ENCODE measurements at regions not wholly inside any gene's neighbourhood (a gene's known extent, or its start where the extent isn't known, plus 50 kb on each side); places are given as distances from the start of the nearest gene placed in this dataset.
"Not testable (repeated sequence)": the region's sequence is repeated elsewhere in the genome, so short reads cannot be mapped to it uniquely, and the experiment has no call there.

DNA sequence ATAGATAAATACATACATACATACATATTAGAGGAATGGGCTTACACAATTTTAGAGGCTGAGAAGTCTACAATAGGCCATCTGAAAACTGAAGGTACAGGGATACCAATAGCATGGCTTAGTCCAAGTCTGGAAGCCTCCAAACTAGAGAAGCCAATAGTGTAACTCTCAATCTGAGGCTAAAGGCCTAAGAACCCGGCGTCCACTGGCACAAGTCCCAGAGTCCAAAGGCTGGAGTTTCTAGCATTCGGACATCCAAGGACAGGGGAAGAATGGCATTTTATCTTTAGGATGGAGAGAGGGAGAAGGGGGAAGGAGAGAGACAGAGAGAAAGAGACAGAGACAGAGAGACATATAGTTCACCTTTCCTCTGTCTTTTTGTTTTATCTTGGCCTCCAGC lies 63.7 kb upstream of the SYT4 start:
- peaks cover 9% of the 10 kb centered on the region for H3K27me3 Mint-ChIP-seq (ENCODE audit: low read depth)
- no peaks in the 10 kb centered on the region for H3K4me1 Mint-ChIP-seq (ENCODE audit: low read depth)
- peaks cover 21% of the 10 kb centered on the region for H3K9me3 Mint-ChIP-seq (ENCODE audit: low read depth)
- H3K4me3 Mint-ChIP-seq (ENCODE audit: unreplicated experiment), result no peak overlapping the region
- no peak overlapping the region for H3K27ac Mint-ChIP-seq (ENCODE audit: unreplicated experiment)
- no peak for TF ChIP-seq CTCF (IDR thresholded peaks at IDR 0.05)
- DNase-seq (ENCODE audit: low spot score), result no peak
- H3K36me3 Mint-ChIP-seq (ENCODE audit: low read depth), result no peaks in the 10 kb centered on the region

- H3K36me3 Mint-ChIP-seq (ENCODE audit: low read depth), result no peaks in the 10 kb centered on the region
- H3K4me1 Mint-ChIP-seq (ENCODE audit: low read depth), result no peaks in the 10 kb centered on the region
- H3K4me3 Mint-ChIP-seq (ENCODE audit: unreplicated experiment), result no peak overlapping the region
- peaks cover 2% of the 10 kb centered on the region for H3K27me3 Mint-ChIP-seq (ENCODE audit: low read depth)
- H3K9me3 Mint-ChIP-seq (ENCODE audit: low read depth), result peaks cover 1% of the 10 kb centered on the region
- no peak for DNase-seq (ENCODE audit: low spot score)
- TF ChIP-seq CTCF (IDR thresholded peaks at IDR 0.05), result no peak
- no peak overlapping the region for H3K27ac Mint-ChIP-seq (ENCODE audit: unreplicated experiment)
Observed at GRCh38 chr18:43350176-43350575, 72.9 kb upstream of the SYT4 start.

GRCh38 chr18:43364535-43364934 lies 87.2 kb upstream of the SYT4 start:
- Mint-ChIP-seq H3K9me3 (ENCODE audit: low read depth) (no peaks in the 10 kb centered on the region), H3K36me3 (ENCODE audit: low read depth) (no peaks in the 10 kb centered on the region), H3K27ac (ENCODE audit: unreplicated experiment) (no peak overlapping the region), H3K27me3 (ENCODE audit: low read depth) (peaks cover 6% of the 10 kb centered on the region), H3K4me3 (ENCODE audit: unreplicated experiment) (no peak overlapping the region), H3K4me1 (ENCODE audit: low read depth) (no peaks in the 10 kb centered on the region)
- TF ChIP-seq CTCF (IDR thresholded peaks at IDR 0.05), result no peak
- no peak for DNase-seq (ENCODE audit: low spot score)

DNA sequence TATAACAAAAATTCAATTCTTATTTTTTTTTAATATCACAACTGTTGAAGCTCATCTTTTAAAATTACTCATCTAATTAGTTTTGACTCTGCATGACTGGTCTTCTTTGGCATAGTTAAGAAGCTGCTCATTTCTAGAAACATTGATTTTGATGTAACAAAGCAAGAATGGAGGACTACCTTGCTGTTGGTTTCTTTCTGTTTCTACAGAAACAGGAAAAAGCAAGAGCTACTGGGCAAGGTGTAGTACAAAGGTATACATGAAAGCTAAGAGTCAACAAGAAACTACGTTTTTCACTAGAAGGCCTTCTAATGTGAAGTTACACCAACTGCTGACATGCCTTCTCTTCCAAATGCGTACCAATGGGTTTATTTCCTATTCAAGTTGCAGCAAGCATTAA lies 90.6 kb upstream of the SYT4 start:
- H3K4me3 Mint-ChIP-seq (ENCODE audit: unreplicated experiment), result no peak overlapping the region
- no peak for DNase-seq (ENCODE audit: low spot score)
- no peaks in the 10 kb centered on the region for H3K36me3 Mint-ChIP-seq (ENCODE audit: low read depth)

DNA sequence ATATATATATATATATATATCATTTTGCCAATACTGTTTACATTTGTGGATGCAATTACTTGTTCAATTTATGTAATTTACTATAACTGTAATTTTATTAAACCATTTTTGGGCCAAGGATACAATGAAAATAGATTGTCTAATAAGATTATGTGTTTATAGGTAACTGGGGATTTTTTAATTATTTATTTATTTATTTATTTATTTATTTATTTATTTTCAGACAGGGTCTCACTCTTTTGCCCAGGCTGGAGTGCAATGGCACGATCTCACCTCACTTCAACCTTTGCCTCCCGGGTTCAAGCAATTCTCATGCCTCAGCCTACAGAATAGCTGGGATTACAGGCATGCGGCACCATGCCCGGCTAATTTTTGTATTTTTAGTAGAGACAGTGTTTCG lies 92.0 kb upstream of the SYT4 start:
- H3K27ac Mint-ChIP-seq (ENCODE audit: unreplicated experiment); H3K9me3 Mint-ChIP-seq (ENCODE audit: low read depth); H3K4me3 Mint-ChIP-seq (ENCODE audit: unreplicated experiment); DNase-seq (ENCODE audit: low spot score); H3K4me1 Mint-ChIP-seq (ENCODE audit: low read depth); H3K36me3 Mint-ChIP-seq (ENCODE audit: low read depth): not testable (repeated sequence)
- H3K27me3 Mint-ChIP-seq (ENCODE audit: low read depth), result peaks cover 13% of the 10 kb centered on the region

More for the DNA sequence above, 90.6 kb upstream of the SYT4 start:
- Mint-ChIP-seq H3K4me1 (ENCODE audit: low read depth) (no peaks in the 10 kb centered on the region), H3K9me3 (ENCODE audit: low read depth) (no peaks in the 10 kb centered on the region), H3K27me3 (ENCODE audit: low read depth) (peaks cover 10% of the 10 kb centered on the region), H3K27ac (ENCODE audit: unreplicated experiment) (no peak overlapping the region)
- no peak for TF ChIP-seq CTCF (IDR thresholded peaks at IDR 0.05)

DNA sequence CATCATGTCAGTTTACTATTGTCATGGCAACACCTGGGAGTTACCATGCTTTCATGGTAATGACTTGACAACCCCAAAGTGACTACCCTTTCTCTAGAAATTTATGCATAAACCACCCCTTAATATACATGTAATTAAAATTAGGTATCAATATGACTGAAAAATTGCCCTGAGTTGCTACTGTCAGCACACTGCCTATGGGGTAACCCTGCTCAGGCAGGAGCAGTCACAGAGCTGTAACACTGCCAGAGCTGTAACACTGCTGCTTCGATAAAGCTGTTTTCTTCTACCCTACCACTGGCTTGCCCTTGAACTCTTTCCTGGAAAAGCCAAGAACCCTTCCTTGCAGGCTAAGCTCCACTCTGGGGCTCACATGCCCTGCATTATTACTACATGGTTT lies 95.5 kb upstream of the SYT4 start:
- no peak overlapping the region for H3K4me3 Mint-ChIP-seq (ENCODE audit: unreplicated experiment)
- no peak for TF ChIP-seq CTCF (IDR thresholded peaks at IDR 0.05)
- no peak for DNase-seq (ENCODE audit: low spot score)
- H3K27me3 Mint-ChIP-seq (ENCODE audit: low read depth), result peaks cover 10% of the 10 kb centered on the region
- H3K36me3 Mint-ChIP-seq (ENCODE audit: low read depth), result no peaks in the 10 kb centered on the region
- no peaks in the 10 kb centered on the region for H3K9me3 Mint-ChIP-seq (ENCODE audit: low read depth)
- no peaks in the 10 kb centered on the region for H3K4me1 Mint-ChIP-seq (ENCODE audit: low read depth)
- H3K27ac Mint-ChIP-seq (ENCODE audit: unreplicated experiment), result no peak overlapping the region

Measured in chondrocyte (in vitro differentiated cells).